HG02798 (cell line): ENCODE measurements at regions not wholly inside any gene's neighbourhood (a gene's known extent, or its start where the extent isn't known, plus 50 kb on each side); places are given as distances from the start of the nearest gene placed in this dataset.
"Not testable (repeated sequence)": the region's sequence is repeated elsewhere in the genome, so short reads cannot be mapped to it uniquely, and the experiment has no call there.

Source experiments
- ATAC-seq: cut with Tn5 transposase; IDR thresholded peaks from one replicate; pipeline ENCODE4 v1.9.1; 2021; ENCODE audit warnings: mild to moderate bottlenecking; ENCODE audit not compliant: unreplicated experiment, poor library complexity

GRCh38 chr12:22808860-22809259 lies 183.9 kb downstream of the ETNK1 start:
- ATAC-seq = no peak

- ATAC-seq = no peak
Measured at GRCh38 chr12:22810036-22810435, 185.1 kb downstream of the ETNK1 start.

- ATAC-seq = no peak
Measured at GRCh38 chr12:22812531-22812930, 187.6 kb downstream of the ETNK1 start.

GRCh38 chr12:22821985-22822384 lies 197.0 kb downstream of the ETNK1 start:
- ATAC-seq = no peak

- ATAC-seq = no peak
Measured at GRCh38 chr12:22826026-22826425, 201.1 kb downstream of the ETNK1 start.

- ATAC-seq = not testable (repeated sequence)
Measured at GRCh38 chr12:22826446-22826981, 201.5 kb downstream of the ETNK1 start.

- no peak for ATAC-seq
Measured at GRCh38 chr12:22828066-22828465, 203.1 kb downstream of the ETNK1 start.

- no peak for ATAC-seq
Measured at GRCh38 chr12:22835431-22835830, 210.5 kb downstream of the ETNK1 start.

GRCh38 chr12:22850185-22850584 lies 225.2 kb downstream of the ETNK1 start:
- no peak for ATAC-seq

GRCh38 chr12:22851532-22851931 lies 226.6 kb downstream of the ETNK1 start:
- no peak for ATAC-seq

GRCh38 chr12:22855456-22855855 lies 230.5 kb downstream of the ETNK1 start:
- no peak for ATAC-seq

GRCh38 chr12:22856178-22856577 lies 231.2 kb downstream of the ETNK1 start:
- ATAC-seq = no peak

GRCh38 chr12:22858849-22859570 lies 234.0 kb downstream of the ETNK1 start:
- no peak for ATAC-seq

- no peak for ATAC-seq
Measured at GRCh38 chr12:22860926-22861325, 236.0 kb downstream of the ETNK1 start.

- ATAC-seq = no peak
Measured at GRCh38 chr12:22865822-22866221, 240.9 kb downstream of the ETNK1 start.

- ATAC-seq = no peak
Measured at GRCh38 chr12:22866406-22866805, 241.4 kb downstream of the ETNK1 start.

GRCh38 chr12:22874151-22874550 lies 249.2 kb downstream of the ETNK1 start:
- ATAC-seq = no peak

GRCh38 chr12:22876262-22876661 lies 251.3 kb downstream of the ETNK1 start:
- ATAC-seq = no peak

- no peak for ATAC-seq
Measured at GRCh38 chr12:22879203-22879602, 254.2 kb downstream of the ETNK1 start.

GRCh38 chr12:22880331-22880730 lies 255.4 kb downstream of the ETNK1 start:
- no peak for ATAC-seq

- no peak for ATAC-seq
Measured at GRCh38 chr12:22880807-22881206, 255.8 kb downstream of the ETNK1 start.

GRCh38 chr12:22881878-22882385 lies 257.0 kb downstream of the ETNK1 start:
- ATAC-seq = no peak
